ENCODE measurements at regions not wholly inside any gene's neighbourhood (a gene's known extent, or its start where the extent isn't known, plus 50 kb on each side); places are given as distances from the start of the nearest gene placed in this dataset.

DNA sequence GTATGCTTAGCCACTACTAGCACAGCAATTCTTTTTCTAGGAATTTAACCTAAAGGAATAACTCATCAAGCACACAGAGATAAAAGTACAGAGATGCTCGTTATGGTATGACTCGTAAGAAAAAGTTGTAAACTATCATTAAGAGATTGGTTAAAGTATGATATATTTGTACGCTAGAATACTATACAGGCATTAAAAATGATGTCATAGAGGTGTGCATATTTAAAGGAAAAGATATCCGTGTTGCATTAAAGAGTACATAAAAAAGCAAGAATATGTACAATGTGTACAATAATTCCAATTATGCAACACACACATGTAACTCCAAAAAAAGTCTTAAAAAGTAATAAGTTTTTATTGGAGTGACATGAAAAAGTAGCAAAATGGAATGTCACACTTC is 54.5 kb upstream of the PALM2AKAP2 start:
- DNase-seq (ENCODE audit: extremely low spot score, insufficient read length, low read depth) (no peak), FAIRE-seq (no peak)

- no peak for FAIRE-seq
These were observed 53.9 kb upstream of the PALM2AKAP2 start for GRCh38 chr9:109726119-109726518.

GRCh38 chr9:109728686-109729300 is 51.2 kb upstream of the PALM2AKAP2 start:
- FAIRE-seq (no peak), DNase-seq (ENCODE audit: extremely low spot score, insufficient read length, low read depth) (no peak)

More at GRCh38 chr9:109726119-109726518, 53.9 kb upstream of the PALM2AKAP2 start:
- no peak for DNase-seq (ENCODE audit: extremely low spot score, insufficient read length, low read depth)

DNA sequence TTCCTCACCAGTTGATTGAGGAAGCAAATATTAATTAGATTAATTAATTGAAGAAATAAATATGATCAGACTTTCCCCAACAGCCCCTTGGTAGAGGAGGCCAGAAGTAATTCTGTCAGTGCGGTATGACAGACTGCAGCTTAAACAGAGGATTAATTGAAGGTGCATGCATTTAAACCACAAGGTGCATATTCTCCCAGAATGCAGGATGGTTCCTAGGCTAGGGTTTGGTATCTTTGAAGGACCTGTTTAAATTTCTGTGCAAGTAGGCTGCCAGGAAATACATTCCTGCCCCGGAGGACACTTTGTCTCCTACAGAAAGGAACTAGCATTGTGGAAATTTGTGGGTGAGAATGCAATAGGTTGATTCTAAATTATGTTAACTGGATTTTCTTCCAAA is 50.5 kb upstream of the PALM2AKAP2 start:
- DNase-seq (ENCODE audit: extremely low spot score, insufficient read length, low read depth), result no peak
- FAIRE-seq, result no peak

Measured in GM18507 (cell line).